NB4 (cell line): ENCODE measurements at regions not wholly inside any gene's neighbourhood (a gene's known extent, or its start where the extent isn't known, plus 50 kb on each side); places are given as distances from the start of the nearest gene placed in this dataset.

ENCODE experiments used
- CTCF ChIP-seq: IDR thresholded peaks from one replicate; pipeline ENCODE4 v1.5.1; 2012; ENCODE audit warnings: low read depth, low read length
- MAX ChIP-seq: IDR thresholded peaks from 2 replicates; pipeline ENCODE4 v1.6.1; 2011; ENCODE audit warnings: low read depth, low read length
- POLR2A ChIP-seq: IDR thresholded peaks from 2 replicates; pipeline ENCODE4 v1.6.1; 2011; ENCODE audit warnings: mild to moderate bottlenecking; ENCODE audit not compliant: insufficient read length; ENCODE audit errors: extremely low read depth

- no peak for TF ChIP-seq POLR2A
- TF ChIP-seq MAX, result no peak
- TF ChIP-seq CTCF, result no peak
Observed at GRCh38 chr13:84655677-84656076, 773.4 kb upstream of the SLITRK1 start.
